CD14-positive monocyte (primary cell): ENCODE measurements at regions not wholly inside any gene's neighbourhood (a gene's known extent, or its start where the extent isn't known, plus 50 kb on each side); places are given as distances from the start of the nearest gene placed in this dataset.

Source experiments
- DNase-seq, 3 donors: peaks; one replicate each; pipeline ENCODE4 v3.0.0-alpha.2; 2011 to 2022
- H2AFZ ChIP-seq: 2 replicates; pipeline ENCODE4 v1.6.0; 2012; ENCODE audit warnings: mild to moderate bottlenecking, low read depth, low read length, inconsistent platforms; ENCODE audit not compliant: insufficient read depth, poor library complexity, severe bottlenecking
- H3K27ac ChIP-seq, 2 donors: 1 replicate in 1 of 2; 2 replicates in 1 of 2; pipeline ENCODE4 v1.5.1; 2012 to 2013; ENCODE audit warnings: low read length in 2 of 2, control low read depth in 1 of 2, inconsistent platforms in 1 of 2, low read depth in 1 of 2, mild to moderate bottlenecking in 1 of 2
- H3K27me3 ChIP-seq, 2 donors: one replicate each; pipeline versions ENCODE4 v1.6.0 to v1.6.1; 2011 to 2013; ENCODE audit warnings: low read length in 2 of 2; ENCODE audit not compliant: control insufficient read depth in 2 of 2, insufficient read depth in 2 of 2
- H3K36me3 ChIP-seq, 2 donors: replicated peaks in 1 of 2; 1 replicate in 1 of 2; 2 replicates in 1 of 2; pipeline versions ENCODE4 v1.5.1 to v1.6.1; 2012 to 2013; ENCODE audit warnings: low read length in 2 of 2, control low read depth in 1 of 2, inconsistent platforms in 1 of 2, mild to moderate bottlenecking in 1 of 2; ENCODE audit not compliant: insufficient read depth in 2 of 2, control insufficient read depth in 1 of 2
- H3K4me1 ChIP-seq, 2 donors: 1 replicate in 1 of 2; 2 replicates in 1 of 2; pipeline versions ENCODE4 v1.5.1 to v1.6.1; 2012 to 2013; ENCODE audit warnings: low read length in 2 of 2, control low read depth in 1 of 2, inconsistent platforms in 1 of 2, mild to moderate bottlenecking in 1 of 2, moderate library complexity in 1 of 2; ENCODE audit not compliant: insufficient read depth in 2 of 2, control insufficient read depth in 1 of 2
- H3K4me2 ChIP-seq: replicated peaks from 2 replicates; pipeline ENCODE3; 2012; ENCODE audit warnings: low read length, moderate library complexity, mild to moderate bottlenecking; ENCODE audit not compliant: poor library complexity, severe bottlenecking; ENCODE audit errors: extremely low read depth
- H3K4me3 ChIP-seq, 3 experiments: fragments of 200-600 bp in 1 of 3; sonication (generic) in 1 of 3; replicated peaks in 1 of 3; 1 replicate in 2 of 3; 2 replicates in 1 of 3; pipeline ENCODE4 v1.5.1; 2011 to 2013; ENCODE audit warnings: low read length in 3 of 3, mild to moderate bottlenecking in 3 of 3, control low read depth in 2 of 3, low read depth in 2 of 3, inconsistent platforms in 1 of 3, moderate library complexity in 1 of 3
- H3K79me2 ChIP-seq: 2 replicates; pipeline ENCODE4 v1.6.0; 2012; ENCODE audit warnings: mild to moderate bottlenecking, control low read depth, inconsistent platforms, low read length, moderate library complexity; ENCODE audit not compliant: insufficient read depth
- H3K9ac ChIP-seq: 2 replicates; pipeline ENCODE4 v1.6.0; 2017; ENCODE audit warnings: low read length, mild to moderate bottlenecking; ENCODE audit not compliant: insufficient read depth, poor library complexity, severe bottlenecking
- H3K9me3 ChIP-seq, 2 donors: replicated peaks in 1 of 2; 1 replicate in 1 of 2; 2 replicates in 1 of 2; pipeline versions ENCODE4 v1.5.1 to v1.6.1; 2012 to 2013; ENCODE audit warnings: low read length in 2 of 2, control low read depth in 1 of 2; ENCODE audit not compliant: control insufficient read depth in 1 of 2, insufficient read depth in 1 of 2
- H4K20me1 ChIP-seq: 2 replicates; pipeline ENCODE4 v1.6.0; 2012; ENCODE audit warnings: mild to moderate bottlenecking, low read length, control low read depth, moderate library complexity; ENCODE audit not compliant: insufficient read depth
- H3K27ac Mint-ChIP-seq, 7 donors: one replicate each; pipeline ENCODE4 v1.8.0; 2020; ENCODE audit warnings: mild to moderate bottlenecking in 7 of 7, mixed read lengths in 7 of 7, moderate library complexity in 6 of 7, inconsistent platforms in 2 of 7
- H3K27me3 Mint-ChIP-seq, 3 donors: one replicate each; pipeline ENCODE4 v1.8.0; 2021 to 2022; ENCODE audit warnings: low read depth in 3 of 3, mild to moderate bottlenecking in 3 of 3, mixed read lengths in 3 of 3, moderate library complexity in 3 of 3, inconsistent platforms in 1 of 3
- H3K36me3 Mint-ChIP-seq, 2 donors: one replicate each; pipeline ENCODE4 v1.8.0; 2020; ENCODE audit warnings: mixed read lengths in 2 of 2, inconsistent platforms in 1 of 2, mild to moderate bottlenecking in 1 of 2
- H3K4me1 Mint-ChIP-seq: one replicate; pipeline ENCODE4 v1.8.0; 2020; ENCODE audit warnings: mild to moderate bottlenecking, mixed read lengths
- H3K4me3 Mint-ChIP-seq, 2 donors: one replicate each; pipeline ENCODE4 v1.8.0; 2020; ENCODE audit warnings: mild to moderate bottlenecking in 2 of 2, mixed read lengths in 2 of 2, moderate library complexity in 1 of 2
- H3K9me3 Mint-ChIP-seq, 7 donors: one replicate each; pipeline ENCODE4 v1.8.0; 2020 to 2022; ENCODE audit warnings: mixed read lengths in 7 of 7, mild to moderate bottlenecking in 6 of 7, moderate library complexity in 6 of 7, inconsistent platforms in 2 of 7
- WGBS: methylation state at CpG from one replicate; pipeline ENCODE4 v1.1.5; 2013; ENCODE audit warnings: missing lambda C conversion rate; ENCODE audit not compliant: insufficient coverage; 5-methylcytosine and 5-hydroxymethylcytosine counted together
- intact Hi-C, 2 donors: fragments of 100-400 bp; cut with micrococcal nuclease; formaldehyde crosslinking; loops; one replicate each; pipeline versions ENCODE4 v1.15.0 to v1.15.1; 2023
- TF ChIP-seq, protein P1 (sequence below): fragments of 200-600 bp; IDR thresholded peaks from one replicate; pipeline ENCODE4 v1.8.0; 2022; ENCODE audit warnings: antibody characterized with exemption, mild to moderate bottlenecking

- H3K4me2 ChIP-seq: no peak overlapping the region
- H3K27ac Mint-ChIP-seq: no peak overlapping the region
Measured at GRCh38 chr13:44814836-44815235, 174.4 kb downstream of the NUFIP1 start.

DNA sequence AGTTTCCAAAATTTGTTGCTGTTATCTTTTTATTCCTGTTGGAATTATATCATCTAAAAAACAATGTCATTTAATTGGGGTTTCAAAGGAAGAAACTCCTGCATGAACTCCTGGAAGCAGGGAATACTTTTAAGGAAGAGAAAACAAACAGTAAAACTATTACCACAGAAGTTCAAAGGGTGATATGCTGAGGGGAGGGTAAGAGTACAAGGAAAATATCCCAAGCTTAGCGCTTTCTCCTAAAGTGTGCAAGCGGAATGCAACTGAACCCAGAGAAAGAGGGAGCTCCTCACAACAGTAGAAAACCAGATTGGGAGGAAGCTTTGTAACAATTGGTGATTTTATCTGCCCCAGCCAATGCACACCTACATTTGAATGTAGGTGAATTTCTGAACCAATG is 175.1 kb downstream of the NUFIP1 start:
- Histone ChIP-seq H3K79me2 (no peaks in the 10 kb centered on the region), H3K9ac (no peak overlapping the region), H4K20me1 (no peaks in the 10 kb centered on the region), H3K4me2 (no peak overlapping the region), H3K9me3 (no peaks in the 10 kb centered on the region), H2AFZ (no peak overlapping the region), H3K4me1 (no peaks in the 10 kb centered on the region), H3K36me3 (no peaks in the 10 kb centered on the region), H3K27ac (no peak overlapping the region), H3K27me3 (no peaks in the 10 kb centered on the region), H3K4me3 (no peak overlapping the region)
- Mint-ChIP-seq H3K27me3 (peaks cover 2 to 11% (median 2%) of the 10 kb centered on the region in 3 donors), H3K4me1 (no peaks in the 10 kb centered on the region), H3K4me3 (no peak overlapping the region), H3K9me3 (peaks cover 0 to 4% (median 0%) of the 10 kb centered on the region in 7 donors), H3K27ac (no peak overlapping the region), H3K36me3 (no peaks in the 10 kb centered on the region)
- no CpG with 5 or more reads among the region's 2 CpGs for WGBS
- intact Hi-C loops: no loop called here
- TF ChIP-seq, protein P1, sequence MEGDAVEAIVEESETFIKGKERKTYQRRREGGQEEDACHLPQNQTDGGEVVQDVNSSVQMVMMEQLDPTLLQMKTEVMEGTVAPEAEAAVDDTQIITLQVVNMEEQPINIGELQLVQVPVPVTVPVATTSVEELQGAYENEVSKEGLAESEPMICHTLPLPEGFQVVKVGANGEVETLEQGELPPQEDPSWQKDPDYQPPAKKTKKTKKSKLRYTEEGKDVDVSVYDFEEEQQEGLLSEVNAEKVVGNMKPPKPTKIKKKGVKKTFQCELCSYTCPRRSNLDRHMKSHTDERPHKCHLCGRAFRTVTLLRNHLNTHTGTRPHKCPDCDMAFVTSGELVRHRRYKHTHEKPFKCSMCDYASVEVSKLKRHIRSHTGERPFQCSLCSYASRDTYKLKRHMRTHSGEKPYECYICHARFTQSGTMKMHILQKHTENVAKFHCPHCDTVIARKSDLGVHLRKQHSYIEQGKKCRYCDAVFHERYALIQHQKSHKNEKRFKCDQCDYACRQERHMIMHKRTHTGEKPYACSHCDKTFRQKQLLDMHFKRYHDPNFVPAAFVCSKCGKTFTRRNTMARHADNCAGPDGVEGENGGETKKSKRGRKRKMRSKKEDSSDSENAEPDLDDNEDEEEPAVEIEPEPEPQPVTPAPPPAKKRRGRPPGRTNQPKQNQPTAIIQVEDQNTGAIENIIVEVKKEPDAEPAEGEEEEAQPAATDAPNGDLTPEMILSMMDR: no peak
- no peak for DNase-seq

More at GRCh38 chr13:44814836-44815235, 174.4 kb downstream of the NUFIP1 start:
- DNase-seq: no peak
- Histone ChIP-seq H3K27ac (no peak overlapping the region), H4K20me1 (no peaks in the 10 kb centered on the region), H3K4me1 (no peaks in the 10 kb centered on the region), H3K4me3 (no peak overlapping the region), H3K9ac (no peak overlapping the region), H3K27me3 (no peaks in the 10 kb centered on the region), H3K9me3 (no peaks in the 10 kb centered on the region), H3K36me3 (no peaks in the 10 kb centered on the region), H3K79me2 (no peaks in the 10 kb centered on the region), H2AFZ (no peak overlapping the region)
- Mint-ChIP-seq H3K36me3 (no peaks in the 10 kb centered on the region), H3K27me3 (peaks cover 2 to 11% (median 2%) of the 10 kb centered on the region in 3 donors), H3K9me3 (peaks cover 0 to 4% (median 0%) of the 10 kb centered on the region in 7 donors), H3K4me1 (no peaks in the 10 kb centered on the region), H3K4me3 (no peak overlapping the region)
- intact Hi-C loops: no loop called here
- 100% methylated on average over 1 of the region's 2 CpGs for WGBS
- TF ChIP-seq, protein P1: no peak
